ENCODE measurements at regions not wholly inside any gene's neighbourhood (a gene's known extent, or its start where the extent isn't known, plus 50 kb on each side); places are given as distances from the start of the nearest gene placed in this dataset.

DNA sequence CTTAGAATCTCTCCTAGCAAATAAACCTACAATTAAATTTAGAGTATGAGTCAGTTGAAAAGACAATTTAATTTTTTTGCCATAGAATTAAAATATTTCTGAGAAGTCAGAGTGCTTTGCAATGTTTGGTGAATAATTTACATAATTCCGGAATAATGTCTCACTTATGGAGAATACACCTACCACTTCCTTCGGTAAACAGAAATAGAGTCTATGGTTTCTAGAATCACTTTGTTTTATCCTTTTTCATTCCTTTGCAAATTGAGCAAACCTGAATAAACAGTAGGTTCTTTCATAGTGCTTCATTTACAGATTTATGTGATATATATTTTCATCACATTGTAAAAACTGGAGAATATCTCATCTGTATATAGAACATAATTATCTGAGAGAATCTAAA, 211.7 kb downstream of the PMAIP1 start:
- TF ChIP-seq CTCF (IDR thresholded peaks at IDR 0.05; ENCODE audit: low read depth, low read length): no peak
- no peak for TF ChIP-seq EZH2phosphoT487 (IDR thresholded peaks at IDR 0.05; ENCODE audit: low read depth)

Measured in OCI-LY3 (cell line).